GM12878 (cell line): ENCODE measurements at regions not wholly inside any gene's neighbourhood (a gene's known extent, or its start where the extent isn't known, plus 50 kb on each side); places are given as distances from the start of the nearest gene placed in this dataset.

Experiments
- ATAC-seq: fragments of 200-7000 bp; cut with Tn5 transposase; 3 replicates; pipeline ENCODE4 v1.9.1; 2020; ENCODE audit warnings: mild to moderate bottlenecking, moderate library complexity
- BruUV-seq: library from RNA; stranded (reverse); fragments of 400-500 nt; replicated peaks from 2 replicates; lab custom pipeline; 2021; lab: Mats Ljungman, UMichigan
- CTCF ChIA-PET: fragments of 300-600 bp; sonication (Branson Sonifier 250); formaldehyde crosslinking; extraction: SDS; loops from one replicate; lab custom pipeline; 2021; ENCODE audit warnings: inconsistent platforms; lab: Yijun Ruan, JAX
- POLR2A ChIA-PET: fragments of 350-600 bp; formaldehyde crosslinking; extraction: SDS; loops from one replicate; lab custom pipeline; 2021; ENCODE audit warnings: inconsistent platforms; lab: Charles Lee
- RAD21 ChIA-PET: fragments of 300-600 bp; sonication (Branson Sonifier 250); formaldehyde crosslinking; loops from one replicate; lab custom pipeline; 2023; ENCODE audit warnings: antibody characterized with exemption; ENCODE audit not compliant: unreplicated experiment; lab: Charles Lee
- SMC1A ChIA-PET: fragments of 300-600 bp; sonication (Branson Sonifier 250); formaldehyde crosslinking; loops from one replicate; lab custom pipeline; 2023; ENCODE audit not compliant: unreplicated experiment, uncharacterized antibody; lab: Charles Lee
- DNase-seq: peaks from one replicate; pipeline ENCODE4 v3.0.0-alpha.2; 2011; ENCODE audit warnings: low read depth, low spot score
- FAIRE-seq: peaks from 3 replicates; lab custom pipeline; 2011; peaks lifted over from hg19 to GRCh38; lab: Jason Lieb, UNC
- H2AFZ ChIP-seq: 2 replicates; pipeline ENCODE4 v1.6.0; 2011; ENCODE audit warnings: low read depth, low read length, control low read depth; ENCODE audit not compliant: control insufficient read depth
- H3K27ac ChIP-seq: 2 replicates; pipeline ENCODE4 v1.5.1; 2011; ENCODE audit warnings: control low read depth; ENCODE audit not compliant: control insufficient read depth, insufficient read depth
- H3K27me3 ChIP-seq, 2 experiments: replicated peaks in 1 of 2; 2 replicates each; pipeline versions ENCODE4 v1.6.0 to v1.6.1; 2011; ENCODE audit warnings: low read length in 1 of 2; ENCODE audit not compliant: control insufficient read depth in 2 of 2, insufficient read depth in 2 of 2
- H3K36me3 ChIP-seq, 2 experiments: 2 replicates each; pipeline ENCODE4 v1.5.1; 2011; ENCODE audit warnings: low read length in 1 of 2; ENCODE audit not compliant: control insufficient read depth in 2 of 2, insufficient read depth in 2 of 2
- H3K4me1 ChIP-seq: 2 replicates; pipeline ENCODE4 v1.6.1; 2011; ENCODE audit warnings: mild to moderate bottlenecking, low read length, moderate library complexity, mixed read lengths; ENCODE audit not compliant: control insufficient read depth, insufficient read depth
- H3K4me2 ChIP-seq: 2 replicates; pipeline ENCODE4 v1.6.0; 2011; ENCODE audit warnings: control low read depth; ENCODE audit not compliant: control insufficient read depth, insufficient read depth
- H3K4me3 ChIP-seq: fragments of 200-600 bp; sonication (generic); 2 replicates; pipeline ENCODE4 v1.5.1; 2016
- H3K79me2 ChIP-seq: 2 replicates; pipeline ENCODE4 v1.6.0; 2011; ENCODE audit warnings: low read length; ENCODE audit not compliant: control insufficient read depth, insufficient read depth
- H3K9ac ChIP-seq: 2 replicates; pipeline ENCODE4 v1.8.0; 2011; ENCODE audit warnings: low read length, control low read depth, mixed read lengths; ENCODE audit not compliant: control insufficient read depth, insufficient read depth
- H3K9me3 ChIP-seq: replicated peaks from 3 replicates; pipeline ENCODE4 v1.5.1; 2011; ENCODE audit warnings: mild to moderate bottlenecking, low read length; ENCODE audit not compliant: control insufficient read depth, insufficient read depth
- H4K20me1 ChIP-seq: 2 replicates; pipeline ENCODE4 v1.6.0; 2011; ENCODE audit not compliant: control insufficient read depth, insufficient read depth
- BCL11A ChIP-seq: IDR thresholded peaks from 2 replicates; pipeline ENCODE4 v1.6.1; 2011; ENCODE audit warnings: low read depth, low read length
- E2F4 ChIP-seq: IDR thresholded peaks from 2 replicates; pipeline ENCODE4 v1.6.1; 2012; ENCODE audit warnings: low read depth, low read length, improper control_type of control experiment
- E4F1 ChIP-seq: fragments of 450-650 bp; IDR thresholded peaks from 2 replicates; pipeline ENCODE4 v1.6.1; 2018; ENCODE audit warnings: borderline replicate concordance, mild to moderate bottlenecking; ENCODE audit not compliant: partially characterized antibody
- EGR1 ChIP-seq, 2 experiments: IDR thresholded peaks; 1 replicate in 1 of 2; 2 replicates in 1 of 2; pipeline ENCODE4 v1.6.1; 2011 to 2012; ENCODE audit warnings: low read depth in 2 of 2, low read length in 2 of 2, borderline replicate concordance in 1 of 2, mild to moderate bottlenecking in 1 of 2, moderate library complexity in 1 of 2
- FOXK2 ChIP-seq: fragments of 450-650 bp; IDR thresholded peaks from 2 replicates; pipeline ENCODE4 v1.6.1; 2017; ENCODE audit warnings: mild to moderate bottlenecking, moderate library complexity
- GABPA ChIP-seq: IDR thresholded peaks from 2 replicates; pipeline ENCODE4 v1.6.1; 2014; ENCODE audit warnings: antibody characterized with exemption, low read depth, mild to moderate bottlenecking, inconsistent platforms
- HCFC1 ChIP-seq: fragments of 150-350 bp; IDR thresholded peaks from 2 replicates; pipeline ENCODE4 v1.6.1; 2014; ENCODE audit warnings: low read length
- HDAC2 ChIP-seq: fragments of 200-600 bp; sonication (generic); IDR thresholded peaks from 2 replicates; pipeline ENCODE4 v1.6.1; 2017
- KAT2A ChIP-seq: conservative IDR thresholded peaks from 2 replicates; pipeline ENCODE4 v1.6.1; 2011; ENCODE audit warnings: low read depth, low read length; ENCODE audit not compliant: control insufficient read depth
- NR2C2 ChIP-seq: IDR thresholded peaks from 2 replicates; pipeline ENCODE4 v1.6.1; 2011; ENCODE audit warnings: borderline replicate concordance, low read depth; ENCODE audit not compliant: control insufficient read depth, insufficient read length
- ZBTB40 ChIP-seq: fragments of 450-650 bp; IDR thresholded peaks from 2 replicates; pipeline ENCODE4 v1.6.1; 2016; ENCODE audit warnings: mild to moderate bottlenecking, moderate library complexity, borderline replicate concordance
- WGBS: methylation state at CpG from one replicate; pipeline ENCODE4 v1.1.6; 2016; ENCODE audit warnings: low lambda C conversion rate; ENCODE audit not compliant: insufficient replicate concordance, insufficient coverage; ENCODE audit errors: missing lambda C conversion rate; 5-methylcytosine and 5-hydroxymethylcytosine counted together
- in situ Hi-C: fragments of 300-500 bp; cut with MboI; formaldehyde crosslinking; loops from 9 replicates; pipeline ENCODE4 v1.14.3; 2018; ENCODE audit warnings: mixed read lengths
- intact Hi-C: fragments of 100-400 bp; cut with micrococcal nuclease; formaldehyde crosslinking; loops from one replicate; pipeline ENCODE4 v1.14.2; 2022; ENCODE audit not compliant: unreplicated experiment
- TF ChIP-seq, protein P1 (sequence below): fragments of 450-650 bp; formaldehyde crosslinking; IDR thresholded peaks from 2 replicates; pipeline ENCODE4 v1.5.0; 2022; ENCODE audit warnings: mild to moderate bottlenecking, missing genetic modification characterization

- no peak for TF ChIP-seq ZBTB40
Measured at GRCh38 chr3:152048831-152049230, 175.4 kb downstream of the SUCNR1 start (continued).

- Histone ChIP-seq H3K4me1 (peaks cover 4% of the 10 kb centered on the region), H3K79me2 (no peaks in the 10 kb centered on the region), H4K20me1 (no peaks in the 10 kb centered on the region), H3K4me2 (no peak overlapping the region), H3K9ac (no peak overlapping the region), H3K36me3 (no peaks in the 10 kb centered on the region), H3K4me3 (no peak overlapping the region), H3K9me3 (no peaks in the 10 kb centered on the region; the same call in 2 of the 3 replicates), H2AFZ (no peak overlapping the region), H3K27me3 (no peaks in the 10 kb centered on the region), H3K27ac (no peak overlapping the region)
- ChIA-PET RAD21 (no interaction called here), CTCF (no interaction called here), POLR2A (no interaction called here), SMC1A (interaction anchor here (1.7 kb wide), 1 partner anchor 327 kb away, joined by 3 read pairs; no protein-coding TSS in a partner anchor)
- no peak for DNase-seq
- BruUV-seq: no TSS peak
- WGBS: 29% methylated on average over 1 of the region's 1 CpG
- ATAC-seq: no peak
- intact Hi-C loops: no loop called here
- FAIRE-seq: no peak
- in situ Hi-C loops: no loop called here
- TF ChIP-seq HDAC2 (no peak), E2F4 (no peak), FOXK2 (no peak), EGR1 (IDR thresholded peaks at IDR 0.05; ENCODE audit: borderline replicate concordance in 1 of 2, low read depth in 2 of 2, low read length in 2 of 2) (no peak), HCFC1 (no peak), BCL11A (no peak), KAT2A (no peak), GABPA (no peak), NR2C2 (no peak), E4F1 (no peak)
- TF ChIP-seq, protein P1, sequence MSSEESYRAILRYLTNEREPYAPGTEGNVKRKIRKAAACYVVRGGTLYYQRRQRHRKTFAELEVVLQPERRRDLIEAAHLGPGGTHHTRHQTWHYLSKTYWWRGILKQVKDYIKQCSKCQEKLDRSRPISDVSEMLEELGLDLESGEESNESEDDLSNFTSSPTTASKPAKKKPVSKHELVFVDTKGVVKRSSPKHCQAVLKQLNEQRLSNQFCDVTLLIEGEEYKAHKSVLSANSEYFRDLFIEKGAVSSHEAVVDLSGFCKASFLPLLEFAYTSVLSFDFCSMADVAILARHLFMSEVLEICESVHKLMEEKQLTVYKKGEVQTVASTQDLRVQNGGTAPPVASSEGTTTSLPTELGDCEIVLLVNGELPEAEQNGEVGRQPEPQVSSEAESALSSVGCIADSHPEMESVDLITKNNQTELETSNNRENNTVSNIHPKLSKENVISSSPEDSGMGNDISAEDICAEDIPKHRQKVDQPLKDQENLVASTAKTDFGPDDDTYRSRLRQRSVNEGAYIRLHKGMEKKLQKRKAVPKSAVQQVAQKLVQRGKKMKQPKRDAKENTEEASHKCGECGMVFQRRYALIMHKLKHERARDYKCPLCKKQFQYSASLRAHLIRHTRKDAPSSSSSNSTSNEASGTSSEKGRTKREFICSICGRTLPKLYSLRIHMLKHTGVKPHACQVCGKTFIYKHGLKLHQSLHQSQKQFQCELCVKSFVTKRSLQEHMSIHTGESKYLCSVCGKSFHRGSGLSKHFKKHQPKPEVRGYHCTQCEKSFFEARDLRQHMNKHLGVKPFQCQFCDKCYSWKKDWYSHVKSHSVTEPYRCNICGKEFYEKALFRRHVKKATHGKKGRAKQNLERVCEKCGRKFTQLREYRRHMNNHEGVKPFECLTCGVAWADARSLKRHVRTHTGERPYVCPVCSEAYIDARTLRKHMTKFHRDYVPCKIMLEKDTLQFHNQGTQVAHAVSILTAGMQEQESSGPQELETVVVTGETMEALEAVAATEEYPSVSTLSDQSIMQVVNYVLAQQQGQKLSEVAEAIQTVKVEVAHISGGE (CRISPR knock-in tag): no peak
Measured at GRCh38 chr3:152050903-152051302, 177.5 kb downstream of the SUCNR1 start.
